ENCODE measurements at regions not wholly inside any gene's neighbourhood (a gene's known extent, or its start where the extent isn't known, plus 50 kb on each side); places are given as distances from the start of the nearest gene placed in this dataset.

DNA sequence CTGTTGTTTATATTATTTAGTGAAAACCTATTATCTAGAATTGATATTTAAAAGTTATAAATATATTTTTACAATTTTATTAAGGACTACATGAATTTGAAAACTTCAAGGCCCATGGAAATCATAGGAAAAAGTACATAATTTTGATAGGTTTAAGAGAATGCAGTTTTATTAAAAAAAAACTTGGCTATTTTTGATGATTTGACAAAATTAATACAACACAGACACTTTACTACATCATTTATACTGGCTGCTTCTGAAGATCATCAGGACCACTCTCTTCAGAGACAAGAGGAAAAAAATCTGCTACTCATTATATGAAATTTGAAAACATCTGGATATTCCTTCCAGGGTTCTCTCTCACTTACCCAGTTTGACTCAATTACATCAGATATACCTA, 637.7 kb downstream of the BCKDHB start:
- Histone ChIP-seq H3K4me1 (ENCODE audit: insufficient read depth, low read length) (no peaks in the 10 kb centered on the region), H3K36me3 (ENCODE audit: insufficient read depth, low read length) (no peaks in the 10 kb centered on the region), H3K27ac (ENCODE audit: low read depth, low read length) (no peak overlapping the region), H3K27me3 (ENCODE audit: insufficient read depth, low read length, poor library complexity, severe bottlenecking) (no peaks in the 10 kb centered on the region), H3K4me3 (ENCODE audit: low read length) (no peak overlapping the region), H3K9me3 (ENCODE audit: low read length) (no peaks in the 10 kb centered on the region)
- H3K27me3 Mint-ChIP-seq, result no peaks in the 10 kb centered on the region
- H3K27ac Mint-ChIP-seq, result no peak overlapping the region
- POLR2A ChIA-PET, result no interaction called here
- H3K4me1 Mint-ChIP-seq, result no peaks in the 10 kb centered on the region
- peaks cover 2 to 6% (median 4%) of the 10 kb centered on the region in 5 donors for H3K9me3 Mint-ChIP-seq
- H3K4me3 Mint-ChIP-seq, result no peak overlapping the region
- H3K36me3 Mint-ChIP-seq, result no peaks in the 10 kb centered on the region
- CTCF ChIA-PET, result no interaction called here
- DNase-seq, result no peak

DNA sequence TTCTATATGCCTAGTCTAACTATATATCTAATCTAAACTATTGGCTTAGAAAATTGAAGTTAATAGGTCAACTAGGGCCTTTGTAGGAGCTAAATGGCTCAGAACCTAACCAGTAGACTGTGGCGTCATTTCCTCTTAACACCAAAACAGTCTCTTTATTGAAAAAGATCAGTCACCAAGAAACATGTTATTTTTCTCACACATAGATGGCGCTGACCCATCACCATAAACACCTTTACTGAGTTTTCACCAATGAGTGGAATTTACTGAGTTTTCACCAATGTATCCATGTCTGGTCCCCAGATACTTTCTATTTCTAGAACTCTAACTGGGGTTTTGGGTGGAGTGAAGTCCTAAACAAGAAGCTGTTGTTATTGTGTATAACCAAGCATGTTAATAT, 636.0 kb downstream of the BCKDHB start:
- Mint-ChIP-seq H3K4me1 (no peaks in the 10 kb centered on the region), H3K27me3 (no peaks in the 10 kb centered on the region), H3K9me3 (peaks cover 2 to 6% (median 4%) of the 10 kb centered on the region in 5 donors), H3K27ac (no peak overlapping the region), H3K36me3 (no peaks in the 10 kb centered on the region), H3K4me3 (no peak overlapping the region)
- no peak overlapping the region for H3K4me3 ChIP-seq (ENCODE audit: low read length)
- H3K27me3 ChIP-seq (ENCODE audit: insufficient read depth, low read length, poor library complexity, severe bottlenecking), result no peaks in the 10 kb centered on the region
- no peak overlapping the region for H3K27ac ChIP-seq (ENCODE audit: low read depth, low read length)
- H3K4me1 ChIP-seq (ENCODE audit: insufficient read depth, low read length), result no peaks in the 10 kb centered on the region
- no peaks in the 10 kb centered on the region for H3K36me3 ChIP-seq (ENCODE audit: insufficient read depth, low read length)
- DNase-seq, result no peak
- CTCF ChIA-PET, result no interaction called here
- H3K9me3 ChIP-seq (ENCODE audit: low read length), result no peaks in the 10 kb centered on the region
- POLR2A ChIA-PET, result no interaction called here

DNA sequence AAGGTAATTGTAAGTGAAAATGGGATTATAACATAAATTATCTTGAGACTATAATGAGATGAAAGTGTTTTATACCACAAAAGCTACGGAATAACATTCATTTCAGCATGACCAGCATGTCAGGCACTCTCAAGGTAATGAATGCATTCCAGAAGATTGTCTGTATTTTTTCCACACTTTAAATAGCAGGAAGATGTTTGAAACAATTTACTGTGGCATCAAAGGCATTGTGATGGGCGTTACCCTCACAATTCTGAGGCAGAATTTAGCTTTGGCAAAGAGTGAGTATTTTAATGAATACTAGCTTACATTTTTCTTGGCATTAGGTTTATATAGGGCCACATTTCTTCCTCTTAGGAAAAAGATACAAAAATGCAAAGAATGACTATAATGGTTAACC, 627.2 kb downstream of the BCKDHB start:
- H3K9me3 ChIP-seq (ENCODE audit: low read length), result no peaks in the 10 kb centered on the region
- peaks cover 0 to 18% (median 0%) of the 10 kb centered on the region in 5 donors for H3K9me3 Mint-ChIP-seq
- ChIA-PET POLR2A (no interaction called here), CTCF (no interaction called here)
- H3K27ac ChIP-seq (ENCODE audit: low read depth, low read length), result no peak overlapping the region
- H3K27ac Mint-ChIP-seq, result no peak overlapping the region
- no peak for DNase-seq
- no peaks in the 10 kb centered on the region for H3K27me3 ChIP-seq (ENCODE audit: insufficient read depth, low read length, poor library complexity, severe bottlenecking)
- no peaks in the 10 kb centered on the region for H3K4me1 ChIP-seq (ENCODE audit: insufficient read depth, low read length)
- no peaks in the 10 kb centered on the region for H3K27me3 Mint-ChIP-seq
- H3K4me1 Mint-ChIP-seq, result no peaks in the 10 kb centered on the region
- no peaks in the 10 kb centered on the region for H3K36me3 ChIP-seq (ENCODE audit: insufficient read depth, low read length)
- no peak overlapping the region for H3K4me3 ChIP-seq (ENCODE audit: low read length)
- H3K4me3 Mint-ChIP-seq, result no peak overlapping the region
- no peaks in the 10 kb centered on the region for H3K36me3 Mint-ChIP-seq

DNA sequence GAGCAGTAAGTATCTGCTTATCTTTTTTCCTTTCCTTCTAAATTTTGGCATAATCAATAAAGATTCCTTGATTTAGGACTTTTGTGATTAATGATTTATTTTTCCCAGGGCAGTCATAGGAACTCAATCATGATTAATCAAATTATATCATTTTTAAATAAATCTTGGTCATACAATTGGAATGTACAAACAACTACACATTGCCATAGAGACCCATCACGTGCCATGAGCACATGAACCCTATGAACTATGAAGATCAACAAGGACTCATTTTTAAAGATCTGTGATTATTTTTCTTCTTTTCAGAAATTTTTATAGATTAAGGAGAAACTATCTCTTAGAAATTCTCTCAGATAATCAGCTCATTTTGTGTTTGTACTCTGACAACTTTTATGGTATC, 622.4 kb downstream of the BCKDHB start:
- Histone ChIP-seq H3K27ac (ENCODE audit: low read depth, low read length) (no peak overlapping the region), H3K36me3 (ENCODE audit: insufficient read depth, low read length) (no peaks in the 10 kb centered on the region), H3K4me3 (ENCODE audit: low read length) (no peak overlapping the region), H3K27me3 (ENCODE audit: insufficient read depth, low read length, poor library complexity, severe bottlenecking) (no peaks in the 10 kb centered on the region), H3K9me3 (ENCODE audit: low read length) (no peaks in the 10 kb centered on the region), H3K4me1 (ENCODE audit: insufficient read depth, low read length) (no peaks in the 10 kb centered on the region)
- ChIA-PET CTCF (no interaction called here), POLR2A (no interaction called here)
- peaks cover 0 to 9% (median 0%) of the 10 kb centered on the region in 5 donors for H3K9me3 Mint-ChIP-seq
- no peaks in the 10 kb centered on the region for H3K36me3 Mint-ChIP-seq
- H3K4me3 Mint-ChIP-seq, result no peak overlapping the region
- H3K27ac Mint-ChIP-seq, result no peak overlapping the region
- peaks cover 0 to 2% of the 10 kb centered on the region in 2 donors for H3K27me3 Mint-ChIP-seq
- no peak for DNase-seq
- no peaks in the 10 kb centered on the region for H3K4me1 Mint-ChIP-seq

DNA sequence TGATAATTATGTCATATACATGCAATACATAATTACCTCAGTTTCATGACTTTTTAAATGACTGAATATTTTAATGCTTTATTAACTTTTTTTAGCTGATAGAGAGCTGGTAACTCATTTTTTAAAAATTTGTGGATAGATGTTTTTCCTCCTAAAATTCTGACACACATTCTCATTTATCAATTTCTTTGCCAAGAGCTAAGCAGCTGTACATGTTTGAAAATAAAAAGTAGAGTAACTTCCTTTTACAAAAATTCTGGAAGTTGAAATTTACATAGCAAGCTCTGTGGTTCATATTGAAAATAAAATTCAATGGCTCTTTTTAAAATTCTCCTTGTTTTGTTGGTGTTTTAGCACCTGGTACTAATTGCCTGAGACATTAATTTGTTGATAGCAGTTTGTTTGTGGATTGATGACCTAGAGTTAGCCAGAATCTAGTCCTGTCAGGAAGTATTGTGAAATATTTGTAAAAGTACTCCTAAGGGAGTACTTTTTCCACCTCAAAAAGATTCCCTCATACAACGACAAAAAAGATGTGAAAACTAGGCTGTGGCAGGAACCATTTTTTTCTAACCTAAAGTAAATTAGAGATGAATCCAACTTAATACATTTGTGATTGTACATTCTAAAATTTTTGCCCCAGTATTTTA, 621.8 kb downstream of the BCKDHB start:
- H3K4me3 Mint-ChIP-seq, result no peak overlapping the region
- peaks cover 0 to 5% (median 0%) of the 10 kb centered on the region in 5 donors for H3K9me3 Mint-ChIP-seq
- POLR2A ChIA-PET, result no interaction called here
- no peaks in the 10 kb centered on the region for H3K4me1 ChIP-seq (ENCODE audit: insufficient read depth, low read length)
- no peaks in the 10 kb centered on the region for H3K36me3 ChIP-seq (ENCODE audit: insufficient read depth, low read length)
- CTCF ChIA-PET, result no interaction called here
- H3K27ac ChIP-seq (ENCODE audit: low read depth, low read length), result no peak overlapping the region
- no peak for DNase-seq
- H3K27me3 ChIP-seq (ENCODE audit: insufficient read depth, low read length, poor library complexity, severe bottlenecking), result no peaks in the 10 kb centered on the region
- H3K27ac Mint-ChIP-seq, result no peak overlapping the region
- H3K9me3 ChIP-seq (ENCODE audit: low read length), result no peaks in the 10 kb centered on the region
- peaks cover 0 to 2% of the 10 kb centered on the region in 2 donors for H3K27me3 Mint-ChIP-seq
- H3K4me3 ChIP-seq (ENCODE audit: low read length), result no peak overlapping the region
- H3K4me1 Mint-ChIP-seq, result no peaks in the 10 kb centered on the region
- no peaks in the 10 kb centered on the region for H3K36me3 Mint-ChIP-seq

DNA sequence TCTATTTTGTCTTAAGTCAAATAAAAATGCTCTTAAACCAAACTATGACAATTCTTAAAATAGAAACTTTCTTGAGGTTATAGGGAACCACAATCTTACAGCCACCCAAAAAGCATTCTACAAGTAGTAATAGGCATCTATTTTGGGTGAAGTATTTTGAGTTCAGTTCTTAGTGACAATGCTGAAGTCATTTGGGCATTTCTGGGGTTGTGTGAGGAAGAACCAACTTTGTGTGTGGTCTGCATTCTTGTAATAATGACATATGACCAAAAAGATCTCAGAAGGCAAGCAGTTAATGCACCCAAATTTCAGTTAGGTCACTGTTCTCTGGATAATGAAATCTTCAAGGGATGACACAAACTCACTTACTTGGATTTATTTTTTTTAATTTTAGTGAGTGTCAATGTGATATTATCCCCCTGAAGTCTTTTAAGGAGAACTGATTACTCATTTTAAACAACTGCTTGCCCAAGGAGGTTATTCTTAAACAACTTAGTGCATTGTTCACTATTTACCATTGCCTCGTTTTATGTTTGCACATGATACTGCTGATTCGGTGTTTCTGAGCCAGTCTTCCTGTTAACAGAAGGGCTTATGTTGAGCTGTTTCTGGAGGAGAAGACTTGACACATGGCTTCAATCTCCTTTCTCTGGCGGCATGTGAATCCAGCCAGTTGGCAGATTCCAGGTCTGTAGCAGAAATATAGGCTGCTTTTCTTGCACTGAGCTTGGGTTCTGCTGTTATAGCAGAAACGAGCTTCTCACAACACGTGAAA, 618.9 kb downstream of the BCKDHB start:
- ChIA-PET POLR2A (no interaction called here), CTCF (no interaction called here)
- no peak overlapping the region for H3K4me3 Mint-ChIP-seq
- H3K27ac ChIP-seq (ENCODE audit: low read depth, low read length), result no peak overlapping the region
- no peaks in the 10 kb centered on the region for H3K36me3 ChIP-seq (ENCODE audit: insufficient read depth, low read length)
- no peaks in the 10 kb centered on the region for H3K4me1 Mint-ChIP-seq
- H3K27me3 ChIP-seq (ENCODE audit: insufficient read depth, low read length, poor library complexity, severe bottlenecking), result no peaks in the 10 kb centered on the region
- H3K27me3 Mint-ChIP-seq, result peaks cover 0 to 2% of the 10 kb centered on the region in 2 donors
- no peaks in the 10 kb centered on the region for H3K9me3 ChIP-seq (ENCODE audit: low read length)
- H3K9me3 Mint-ChIP-seq, result peaks cover 0 to 5% (median 0%) of the 10 kb centered on the region in 5 donors
- H3K4me3 ChIP-seq (ENCODE audit: low read length), result no peak overlapping the region
- H3K27ac Mint-ChIP-seq, result no peak overlapping the region
- no peak for DNase-seq
- no peaks in the 10 kb centered on the region for H3K36me3 Mint-ChIP-seq
- H3K4me1 ChIP-seq (ENCODE audit: insufficient read depth, low read length), result no peaks in the 10 kb centered on the region

DNA sequence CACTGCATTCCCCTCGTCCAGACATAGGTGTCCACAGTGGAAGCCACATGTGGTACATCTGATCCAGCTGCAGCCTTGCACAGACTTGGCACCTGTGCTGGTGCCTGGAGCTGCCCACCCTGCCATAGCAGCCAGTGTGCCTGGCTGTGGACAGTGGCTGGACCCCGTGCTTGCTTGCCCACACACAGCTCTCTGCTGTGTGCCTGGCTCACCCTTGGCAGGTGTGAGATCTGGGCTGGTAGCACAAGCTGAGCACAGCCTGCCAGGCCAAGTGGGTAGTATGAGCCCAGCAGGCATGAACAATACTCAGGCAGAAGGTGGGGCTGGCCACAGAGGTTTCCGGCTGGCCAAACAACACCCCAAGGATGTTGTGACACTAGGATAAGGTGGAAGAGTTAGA, 614.4 kb downstream of the BCKDHB start:
- Histone ChIP-seq H3K27ac (ENCODE audit: low read depth, low read length) (no peak overlapping the region), H3K4me1 (ENCODE audit: insufficient read depth, low read length) (no peaks in the 10 kb centered on the region), H3K9me3 (ENCODE audit: low read length) (no peaks in the 10 kb centered on the region), H3K27me3 (ENCODE audit: insufficient read depth, low read length, poor library complexity, severe bottlenecking) (no peaks in the 10 kb centered on the region), H3K4me3 (ENCODE audit: low read length) (no peak overlapping the region), H3K36me3 (ENCODE audit: insufficient read depth, low read length) (no peaks in the 10 kb centered on the region)
- no peaks in the 10 kb centered on the region for H3K36me3 Mint-ChIP-seq
- peaks cover 0 to 4% (median 3%) of the 10 kb centered on the region in 5 donors for H3K9me3 Mint-ChIP-seq
- ChIA-PET CTCF (no interaction called here), POLR2A (no interaction called here)
- H3K27me3 Mint-ChIP-seq, result peaks cover 0 to 2% of the 10 kb centered on the region in 2 donors
- no peaks in the 10 kb centered on the region for H3K4me1 Mint-ChIP-seq
- H3K27ac Mint-ChIP-seq, result no peak overlapping the region
- no peak overlapping the region for H3K4me3 Mint-ChIP-seq
- DNase-seq, result no peak

DNA sequence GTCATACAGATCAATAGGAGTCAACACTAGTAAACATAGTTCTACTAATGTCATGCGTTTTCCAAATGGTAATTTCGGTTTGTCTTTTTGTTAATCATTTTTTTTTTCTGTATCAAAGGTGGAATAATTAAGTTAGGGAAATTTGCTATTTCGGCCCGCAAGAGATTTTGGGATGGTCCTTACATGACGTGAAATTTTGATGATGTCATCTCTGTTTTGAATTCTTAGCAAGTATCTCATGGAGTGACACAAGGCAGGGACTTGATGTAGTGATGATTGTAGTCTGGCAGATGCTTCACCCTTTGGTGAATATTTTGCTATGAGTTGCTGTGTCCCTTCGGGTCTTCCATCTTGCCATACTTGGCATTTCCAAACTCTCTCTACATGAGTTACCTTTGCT, 608.0 kb downstream of the BCKDHB start:
- CTCF ChIA-PET, result no interaction called here

More for the DNA sequence above, 608.0 kb downstream of the BCKDHB start:
- no peaks in the 10 kb centered on the region for H3K27me3 Mint-ChIP-seq
- no peaks in the 10 kb centered on the region for H3K4me1 ChIP-seq (ENCODE audit: insufficient read depth, low read length)
- DNase-seq, result no peak
- no peak overlapping the region for H3K27ac Mint-ChIP-seq
- no peaks in the 10 kb centered on the region for H3K27me3 ChIP-seq (ENCODE audit: insufficient read depth, low read length, poor library complexity, severe bottlenecking)
- no peak overlapping the region for H3K4me3 Mint-ChIP-seq
- no peaks in the 10 kb centered on the region for H3K36me3 Mint-ChIP-seq
- no peak overlapping the region for H3K4me3 ChIP-seq (ENCODE audit: low read length)
- H3K36me3 ChIP-seq (ENCODE audit: insufficient read depth, low read length), result no peaks in the 10 kb centered on the region
- POLR2A ChIA-PET, result no interaction called here
- H3K9me3 Mint-ChIP-seq, result peaks cover 0 to 11% (median 3%) of the 10 kb centered on the region in 5 donors
- no peaks in the 10 kb centered on the region for H3K9me3 ChIP-seq (ENCODE audit: low read length)
- no peaks in the 10 kb centered on the region for H3K4me1 Mint-ChIP-seq
- no peak overlapping the region for H3K27ac ChIP-seq (ENCODE audit: low read depth, low read length)

All from CD8-positive, alpha-beta memory T cell (primary cell).